ENCODE measurements at regions not wholly inside any gene's neighbourhood (a gene's known extent, or its start where the extent isn't known, plus 50 kb on each side); places are given as distances from the start of the nearest gene placed in this dataset.

DNA sequence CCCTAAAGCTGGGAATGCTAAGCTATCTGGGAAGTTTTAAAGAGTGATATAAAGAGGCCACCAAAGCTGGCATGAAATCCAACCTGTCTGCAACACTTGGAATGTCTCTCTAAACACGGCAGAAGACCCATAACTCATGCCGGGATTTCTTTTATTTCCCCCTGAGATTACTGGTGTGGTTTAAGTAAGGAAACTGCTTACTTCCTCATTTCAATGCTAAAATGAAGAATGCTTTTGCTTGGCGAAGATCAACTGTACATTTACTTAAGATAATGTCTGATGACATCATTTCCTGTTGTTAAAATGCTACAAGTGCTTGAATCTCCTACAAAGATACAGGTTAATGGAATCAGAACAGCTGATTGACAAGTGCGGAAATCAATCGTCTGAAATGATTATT is 353.8 kb upstream of the SALL3 start:
- TF ChIP-seq, protein P1, sequence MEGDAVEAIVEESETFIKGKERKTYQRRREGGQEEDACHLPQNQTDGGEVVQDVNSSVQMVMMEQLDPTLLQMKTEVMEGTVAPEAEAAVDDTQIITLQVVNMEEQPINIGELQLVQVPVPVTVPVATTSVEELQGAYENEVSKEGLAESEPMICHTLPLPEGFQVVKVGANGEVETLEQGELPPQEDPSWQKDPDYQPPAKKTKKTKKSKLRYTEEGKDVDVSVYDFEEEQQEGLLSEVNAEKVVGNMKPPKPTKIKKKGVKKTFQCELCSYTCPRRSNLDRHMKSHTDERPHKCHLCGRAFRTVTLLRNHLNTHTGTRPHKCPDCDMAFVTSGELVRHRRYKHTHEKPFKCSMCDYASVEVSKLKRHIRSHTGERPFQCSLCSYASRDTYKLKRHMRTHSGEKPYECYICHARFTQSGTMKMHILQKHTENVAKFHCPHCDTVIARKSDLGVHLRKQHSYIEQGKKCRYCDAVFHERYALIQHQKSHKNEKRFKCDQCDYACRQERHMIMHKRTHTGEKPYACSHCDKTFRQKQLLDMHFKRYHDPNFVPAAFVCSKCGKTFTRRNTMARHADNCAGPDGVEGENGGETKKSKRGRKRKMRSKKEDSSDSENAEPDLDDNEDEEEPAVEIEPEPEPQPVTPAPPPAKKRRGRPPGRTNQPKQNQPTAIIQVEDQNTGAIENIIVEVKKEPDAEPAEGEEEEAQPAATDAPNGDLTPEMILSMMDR (IDR thresholded peaks at IDR 0.05) = no peak
- TF ChIP-seq POLR2A (IDR thresholded peaks at IDR 0.05) = no peak
